ENCODE measurements at regions not wholly inside any gene's neighbourhood (a gene's known extent, or its start where the extent isn't known, plus 50 kb on each side); places are given as distances from the start of the nearest gene placed in this dataset.

DNA sequence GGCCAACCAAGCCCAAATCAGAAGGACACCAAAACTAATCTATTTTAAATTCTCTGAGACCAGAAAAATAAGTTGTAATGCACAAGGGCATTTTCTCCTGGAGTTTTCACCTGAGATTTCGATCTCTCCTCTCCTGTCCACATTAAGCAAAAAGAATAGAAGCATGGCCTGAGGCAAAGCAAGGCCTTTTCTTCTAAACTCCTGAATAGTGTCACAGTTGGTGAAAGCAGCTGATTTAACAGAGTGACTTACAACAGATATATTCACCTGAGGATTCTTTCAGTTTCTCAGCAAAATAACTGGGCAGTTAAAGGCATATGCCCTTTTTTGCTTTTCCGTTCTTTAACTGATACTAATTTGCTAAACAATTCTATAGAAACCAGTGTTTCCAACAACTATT lies 547.7 kb downstream of the EFNA5 start:
- no peak for TF ChIP-seq CTCF (IDR thresholded peaks at IDR 0.05)
- no peak for TF ChIP-seq POLR2AphosphoS5 (IDR thresholded peaks at IDR 0.05)
- no peak for TF ChIP-seq POLR2A (IDR thresholded peaks at IDR 0.05)
- TF ChIP-seq EP300 (IDR thresholded peaks at IDR 0.05): no peak

Data from sigmoid colon (tissue), 4 donors.